GM10248 (cell line): ENCODE measurements at regions not wholly inside any gene's neighbourhood (a gene's known extent, or its start where the extent isn't known, plus 50 kb on each side); places are given as distances from the start of the nearest gene placed in this dataset.

Experiments
- CTCF ChIA-PET: fragments of 300-600 bp; sonication (Branson Sonifier 250); formaldehyde crosslinking; extraction: SDS; loops from one replicate; lab custom pipeline; 2021; ENCODE audit warnings: antibody characterized with exemption; lab: Yijun Ruan, JAX
- POLR2A ChIA-PET: fragments of 350-650 bp; sonication (Branson Sonifier 250); formaldehyde crosslinking; extraction: SDS; loops from one replicate; lab custom pipeline; 2020; ENCODE audit warnings: antibody characterized with exemption; lab: Yijun Ruan, JAX
- DNase-seq: peaks from one replicate; pipeline ENCODE4 v3.0.0; 2012; ENCODE audit errors: extremely low spot score
- TF ChIP-seq, protein P1 (sequence below): IDR thresholded peaks from 2 replicates; pipeline ENCODE4 v1.5.1; 2012; ENCODE audit warnings: mild to moderate bottlenecking, low read depth; ENCODE audit errors: extremely low read depth, missing control alignments, control extremely low read depth

DNA sequence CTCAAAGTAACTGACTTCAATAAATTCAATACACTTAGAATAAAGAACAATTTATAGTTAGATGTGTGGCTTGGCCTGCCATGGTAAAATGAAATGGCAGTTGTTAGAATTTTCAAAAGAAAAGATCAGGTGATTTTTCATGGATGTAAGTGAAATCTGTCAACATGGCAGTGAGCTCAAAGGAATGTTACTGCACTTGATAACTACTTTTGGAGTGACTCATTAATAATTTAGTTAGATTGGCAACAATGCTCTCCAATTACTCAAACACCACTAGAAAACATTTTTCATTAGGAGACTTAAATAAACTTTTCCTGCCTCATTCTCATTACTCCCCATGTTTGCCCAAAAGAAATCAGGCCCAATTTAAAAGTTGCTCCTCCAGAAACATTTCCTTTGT is 860.2 kb upstream of the AMELY start:
- ChIA-PET CTCF (no interaction called here), POLR2A (no interaction called here)
- DNase-seq = no peak
- TF ChIP-seq, protein P1, sequence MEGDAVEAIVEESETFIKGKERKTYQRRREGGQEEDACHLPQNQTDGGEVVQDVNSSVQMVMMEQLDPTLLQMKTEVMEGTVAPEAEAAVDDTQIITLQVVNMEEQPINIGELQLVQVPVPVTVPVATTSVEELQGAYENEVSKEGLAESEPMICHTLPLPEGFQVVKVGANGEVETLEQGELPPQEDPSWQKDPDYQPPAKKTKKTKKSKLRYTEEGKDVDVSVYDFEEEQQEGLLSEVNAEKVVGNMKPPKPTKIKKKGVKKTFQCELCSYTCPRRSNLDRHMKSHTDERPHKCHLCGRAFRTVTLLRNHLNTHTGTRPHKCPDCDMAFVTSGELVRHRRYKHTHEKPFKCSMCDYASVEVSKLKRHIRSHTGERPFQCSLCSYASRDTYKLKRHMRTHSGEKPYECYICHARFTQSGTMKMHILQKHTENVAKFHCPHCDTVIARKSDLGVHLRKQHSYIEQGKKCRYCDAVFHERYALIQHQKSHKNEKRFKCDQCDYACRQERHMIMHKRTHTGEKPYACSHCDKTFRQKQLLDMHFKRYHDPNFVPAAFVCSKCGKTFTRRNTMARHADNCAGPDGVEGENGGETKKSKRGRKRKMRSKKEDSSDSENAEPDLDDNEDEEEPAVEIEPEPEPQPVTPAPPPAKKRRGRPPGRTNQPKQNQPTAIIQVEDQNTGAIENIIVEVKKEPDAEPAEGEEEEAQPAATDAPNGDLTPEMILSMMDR = no peak

DNA sequence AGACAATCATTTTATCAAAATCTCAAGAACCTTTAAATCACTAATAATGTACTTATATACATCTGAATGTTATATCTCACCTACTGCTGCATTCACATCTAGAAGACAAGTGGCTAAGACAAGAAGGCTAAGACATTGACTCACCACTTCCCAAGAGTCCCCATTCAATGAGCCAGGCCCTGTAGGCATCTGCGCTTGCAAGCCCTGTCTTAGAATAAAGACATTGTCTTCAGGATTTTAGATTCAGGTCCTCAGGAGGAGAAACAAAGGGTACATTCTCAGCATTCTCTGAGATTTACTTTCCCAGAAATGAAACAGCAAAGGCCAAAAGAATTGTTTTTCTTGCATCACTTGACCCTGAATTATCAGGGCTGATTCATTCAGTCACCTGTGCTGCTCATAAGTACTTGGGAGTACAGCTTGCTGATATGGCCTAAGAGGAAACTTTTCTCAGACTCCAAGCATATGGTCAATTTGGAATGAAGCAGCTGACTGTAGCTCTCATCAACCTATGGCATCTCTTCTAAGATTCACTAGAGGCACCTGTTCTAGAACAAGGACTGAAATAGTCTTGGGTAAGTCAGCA is 858.3 kb upstream of the AMELY start:
- DNase-seq = no peak
- TF ChIP-seq, protein P1 = no peak
- ChIA-PET POLR2A (no interaction called here), CTCF (no interaction called here)

DNA sequence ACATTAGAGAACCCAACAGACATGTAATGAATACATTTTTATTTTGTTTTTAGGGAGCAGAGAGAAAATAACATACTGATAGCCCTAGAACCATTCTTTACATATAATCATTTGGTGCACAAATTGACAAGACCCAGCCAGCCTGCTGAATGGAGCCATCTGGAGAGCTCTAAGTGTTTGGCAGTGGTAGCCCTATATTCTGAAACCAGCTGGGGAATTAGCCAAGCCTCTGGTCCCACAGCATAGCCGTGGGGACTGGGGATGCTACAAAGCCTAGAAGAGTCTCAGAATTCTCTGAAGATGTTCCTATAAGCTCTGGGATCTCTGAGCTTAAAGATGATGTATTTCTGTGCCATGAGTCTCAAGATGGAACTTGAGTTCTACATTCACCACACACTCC is 857.3 kb upstream of the AMELY start:
- CTCF ChIA-PET = no interaction called here
- TF ChIP-seq, protein P1 = no peak
- POLR2A ChIA-PET = no interaction called here
- no peak for DNase-seq

DNA sequence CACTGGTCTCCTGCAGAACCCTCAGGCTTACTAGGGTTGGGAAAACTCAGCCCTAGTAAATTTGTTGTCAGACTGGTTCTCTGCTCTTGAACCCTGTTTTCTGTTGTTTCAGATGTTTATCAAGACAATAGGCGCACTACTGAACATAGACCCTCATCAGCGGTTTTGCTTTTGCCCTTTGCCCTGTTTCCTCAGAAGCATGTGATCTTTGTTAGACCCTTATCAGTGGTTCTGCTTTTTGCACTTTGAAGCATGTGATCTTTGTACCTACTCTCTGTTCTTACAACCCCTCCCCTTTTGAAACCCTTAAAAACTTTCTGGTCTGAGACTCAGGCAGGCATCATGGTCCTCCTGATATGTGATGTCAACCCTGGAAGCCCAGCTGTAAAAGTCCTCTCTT is 842.2 kb upstream of the AMELY start:
- DNase-seq = no peak
- TF ChIP-seq, protein P1 = no peak
- CTCF ChIA-PET = no interaction called here
- POLR2A ChIA-PET = no interaction called here

DNA sequence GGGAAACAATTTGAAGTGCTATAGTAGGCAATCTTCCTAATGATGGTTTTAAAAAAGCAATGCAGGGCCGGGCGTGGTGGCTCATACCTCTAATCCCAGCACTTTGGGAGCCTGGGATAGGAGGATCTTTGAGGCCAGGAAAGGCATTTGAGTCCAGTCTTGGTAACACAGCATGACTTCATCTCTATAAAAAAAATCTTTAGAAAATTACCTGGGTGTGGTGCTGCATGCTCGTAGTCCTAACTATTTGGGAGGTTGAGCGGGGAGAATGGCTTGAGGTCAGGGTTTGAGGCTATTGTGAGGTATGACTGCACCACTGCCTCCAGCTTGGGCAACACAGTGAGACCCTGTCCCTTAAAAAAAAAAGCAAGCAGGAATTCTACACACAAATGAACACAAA is 835.2 kb upstream of the AMELY start:
- TF ChIP-seq, protein P1 = no peak
- POLR2A ChIA-PET = no interaction called here
- no peak for DNase-seq
- CTCF ChIA-PET = no interaction called here

DNA sequence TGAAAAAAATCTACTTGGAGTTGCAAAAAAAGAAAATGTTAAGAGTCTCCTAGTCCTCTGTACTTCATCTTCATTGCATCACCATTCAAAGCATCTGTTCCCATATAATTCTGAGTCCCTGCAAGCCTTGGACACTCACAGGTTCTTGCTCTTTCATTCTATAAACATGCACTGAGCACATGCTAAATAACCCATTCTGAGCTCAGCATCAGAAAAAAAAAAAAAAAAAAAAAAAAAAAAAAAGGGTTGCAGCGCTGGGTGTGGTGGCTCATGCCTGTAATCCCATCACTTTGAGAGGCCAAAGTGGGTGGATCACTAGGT is 834.0 kb upstream of the AMELY start:
- POLR2A ChIA-PET = no interaction called here
- TF ChIP-seq, protein P1 = no peak
- DNase-seq = no peak
- CTCF ChIA-PET = no interaction called here
